ENCODE measurements at regions not wholly inside any gene's neighbourhood (a gene's known extent, or its start where the extent isn't known, plus 50 kb on each side); places are given as distances from the start of the nearest gene placed in this dataset.

DNA sequence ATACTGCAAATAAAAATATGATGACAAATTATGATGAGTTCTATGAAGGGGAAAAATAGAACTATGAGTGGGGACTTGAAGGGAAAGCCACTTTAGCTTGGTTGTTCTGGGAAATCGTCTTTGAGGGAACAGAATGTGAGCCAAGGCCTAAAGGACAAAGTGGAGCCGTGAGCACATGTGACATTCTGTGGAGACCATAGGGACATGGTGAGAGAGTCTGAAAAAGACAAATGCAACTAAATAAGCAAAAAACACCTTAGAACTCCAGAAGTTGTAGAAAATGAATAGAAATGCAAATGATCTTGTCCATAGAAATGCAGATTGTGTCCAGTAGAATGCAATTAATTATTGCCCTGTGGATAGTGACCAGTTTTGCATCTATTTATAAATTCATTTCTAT lies 86.8 kb upstream of the ANKRD10 start:
- TF ChIP-seq POLR2AphosphoS5 (IDR thresholded peaks at IDR 0.05) = no peak
- TF ChIP-seq, protein P1, sequence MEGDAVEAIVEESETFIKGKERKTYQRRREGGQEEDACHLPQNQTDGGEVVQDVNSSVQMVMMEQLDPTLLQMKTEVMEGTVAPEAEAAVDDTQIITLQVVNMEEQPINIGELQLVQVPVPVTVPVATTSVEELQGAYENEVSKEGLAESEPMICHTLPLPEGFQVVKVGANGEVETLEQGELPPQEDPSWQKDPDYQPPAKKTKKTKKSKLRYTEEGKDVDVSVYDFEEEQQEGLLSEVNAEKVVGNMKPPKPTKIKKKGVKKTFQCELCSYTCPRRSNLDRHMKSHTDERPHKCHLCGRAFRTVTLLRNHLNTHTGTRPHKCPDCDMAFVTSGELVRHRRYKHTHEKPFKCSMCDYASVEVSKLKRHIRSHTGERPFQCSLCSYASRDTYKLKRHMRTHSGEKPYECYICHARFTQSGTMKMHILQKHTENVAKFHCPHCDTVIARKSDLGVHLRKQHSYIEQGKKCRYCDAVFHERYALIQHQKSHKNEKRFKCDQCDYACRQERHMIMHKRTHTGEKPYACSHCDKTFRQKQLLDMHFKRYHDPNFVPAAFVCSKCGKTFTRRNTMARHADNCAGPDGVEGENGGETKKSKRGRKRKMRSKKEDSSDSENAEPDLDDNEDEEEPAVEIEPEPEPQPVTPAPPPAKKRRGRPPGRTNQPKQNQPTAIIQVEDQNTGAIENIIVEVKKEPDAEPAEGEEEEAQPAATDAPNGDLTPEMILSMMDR (IDR thresholded peaks at IDR 0.05) = no peak
- TF ChIP-seq EP300 (IDR thresholded peaks at IDR 0.05) = no peak
- no peak for TF ChIP-seq POLR2A (IDR thresholded peaks at IDR 0.05; ENCODE audit: low read depth)
